ENCODE measurements at regions not wholly inside any gene's neighbourhood (a gene's known extent, or its start where the extent isn't known, plus 50 kb on each side); places are given as distances from the start of the nearest gene placed in this dataset.
"Not testable (repeated sequence)": the region's sequence is repeated elsewhere in the genome, so short reads cannot be mapped to it uniquely, and the experiment has no call there.

GRCh38 chr4:125262502-125262901, 52.3 kb upstream of the FAT4 start:
- TF ChIP-seq POLR2A (IDR thresholded peaks at IDR 0.05; ENCODE audit: low read depth, low read length): no peak
- no peak for FAIRE-seq

GRCh38 chr4:125262079-125262478, 52.7 kb upstream of the FAT4 start:
- TF ChIP-seq POLR2A (IDR thresholded peaks at IDR 0.05; ENCODE audit: low read depth, low read length): no peak

More at GRCh38 chr4:125262502-125262901, 52.3 kb upstream of the FAT4 start:
- DNase-seq (ENCODE audit: insufficient read length, low spot score): no peak

GRCh38 chr4:125254106-125254505, 60.6 kb upstream of the FAT4 start:
- FAIRE-seq (no peak), DNase-seq (ENCODE audit: insufficient read length, low spot score) (no peak)
- no peak for TF ChIP-seq POLR2A (IDR thresholded peaks at IDR 0.05; ENCODE audit: low read depth, low read length)

More at GRCh38 chr4:125262079-125262478, 52.7 kb upstream of the FAT4 start:
- DNase-seq (ENCODE audit: insufficient read length, low spot score) (no peak), FAIRE-seq (no peak)

GRCh38 chr4:125244848-125245450, 69.8 kb upstream of the FAT4 start:
- FAIRE-seq (no peak), DNase-seq (ENCODE audit: insufficient read length, low spot score) (no peak)
- TF ChIP-seq POLR2A (IDR thresholded peaks at IDR 0.05; ENCODE audit: low read depth, low read length): no peak

- DNase-seq (ENCODE audit: insufficient read length, low spot score): no peak
- no peak for TF ChIP-seq POLR2A (IDR thresholded peaks at IDR 0.05; ENCODE audit: low read depth, low read length)
- no peak for FAIRE-seq
Measured at GRCh38 chr4:125243789-125244397, 70.9 kb upstream of the FAT4 start.

- DNase-seq (ENCODE audit: insufficient read length, low spot score): no peak
- TF ChIP-seq POLR2A (IDR thresholded peaks at IDR 0.05; ENCODE audit: low read depth, low read length): no peak
- no peak for FAIRE-seq
Measured at GRCh38 chr4:125235971-125236370, 78.8 kb upstream of the FAT4 start.

- FAIRE-seq: no peak
- no peak for DNase-seq (ENCODE audit: insufficient read length, low spot score)
- no peak for TF ChIP-seq POLR2A (IDR thresholded peaks at IDR 0.05; ENCODE audit: low read depth, low read length)
Measured at GRCh38 chr4:125231661-125232060, 83.1 kb upstream of the FAT4 start.

GRCh38 chr4:125229596-125230058, 85.1 kb upstream of the FAT4 start:
- DNase-seq (ENCODE audit: insufficient read length, low spot score): no peak
- no peak for TF ChIP-seq POLR2A (IDR thresholded peaks at IDR 0.05; ENCODE audit: low read depth, low read length)
- FAIRE-seq: no peak

GRCh38 chr4:125225806-125226205, 88.9 kb upstream of the FAT4 start:
- no peak for TF ChIP-seq POLR2A (IDR thresholded peaks at IDR 0.05; ENCODE audit: low read depth, low read length)
- FAIRE-seq (no peak), DNase-seq (ENCODE audit: insufficient read length, low spot score) (no peak)

GRCh38 chr4:125200556-125200955, 114.2 kb upstream of the FAT4 start:
- DNase-seq (ENCODE audit: insufficient read length, low spot score): no peak
- no peak for TF ChIP-seq POLR2A (IDR thresholded peaks at IDR 0.05; ENCODE audit: low read depth, low read length)
- FAIRE-seq: no peak

- no peak for FAIRE-seq
- no peak for DNase-seq (ENCODE audit: insufficient read length, low spot score)
- no peak for TF ChIP-seq POLR2A (IDR thresholded peaks at IDR 0.05; ENCODE audit: low read depth, low read length)
Measured at GRCh38 chr4:125198916-125199315, 115.8 kb upstream of the FAT4 start.

- DNase-seq (ENCODE audit: insufficient read length, low spot score); FAIRE-seq: not testable (repeated sequence)
Measured at GRCh38 chr4:125191874-125192459, 122.8 kb upstream of the FAT4 start.

- DNase-seq (ENCODE audit: insufficient read length, low spot score) (no peak), FAIRE-seq (no peak)
- no peak for TF ChIP-seq POLR2A (IDR thresholded peaks at IDR 0.05; ENCODE audit: low read depth, low read length)
Measured at GRCh38 chr4:125191232-125191631, 123.5 kb upstream of the FAT4 start.

GRCh38 chr4:125187226-125188176, 127.3 kb upstream of the FAT4 start:
- DNase-seq (ENCODE audit: insufficient read length, low spot score) (peak; percentile 4), FAIRE-seq (peak; percentile 87)
- TF ChIP-seq POLR2A (IDR thresholded peaks at IDR 0.05; ENCODE audit: low read depth, low read length): no peak
